ENCODE measurements at regions not wholly inside any gene's neighbourhood (a gene's known extent, or its start where the extent isn't known, plus 50 kb on each side); places are given as distances from the start of the nearest gene placed in this dataset.

DNA sequence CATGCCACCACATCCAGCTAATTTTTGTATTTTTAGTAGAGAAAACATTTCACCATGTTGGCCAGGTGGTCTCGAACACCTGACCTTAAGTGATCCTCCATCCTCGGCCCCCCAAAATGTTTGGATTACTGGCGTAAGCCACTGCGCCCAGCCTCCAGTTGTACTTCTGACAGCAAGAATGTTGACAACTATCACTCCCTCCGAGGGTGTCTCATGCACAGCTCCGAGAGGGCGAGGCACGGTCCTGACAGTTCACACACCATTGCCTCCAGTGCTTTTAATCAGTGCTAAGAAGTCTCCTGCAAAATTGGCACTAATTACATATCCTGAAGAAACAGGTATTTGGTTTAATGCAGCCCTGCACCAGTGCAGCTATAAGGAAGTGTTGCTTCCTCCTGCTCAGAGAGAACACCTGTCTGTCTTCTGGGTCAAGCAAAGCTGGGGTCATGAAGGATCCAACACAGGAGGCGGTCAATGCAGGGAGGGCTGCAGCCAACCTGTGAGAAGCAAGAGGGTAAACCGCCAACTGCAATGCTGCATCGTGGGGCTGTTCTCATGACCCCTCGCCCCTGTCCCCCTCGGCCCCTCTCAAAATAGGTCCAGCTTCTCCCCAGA lies 184.0 kb downstream of the MED10 start:
- Histone ChIP-seq H3K9me3 (no peaks in the 10 kb centered on the region), H3K27me3 (no peaks in the 10 kb centered on the region), H3K27ac (no peak overlapping the region), H3K4me3 (replicated peaks in 1 of 3) (no peak overlapping the region), H3K36me3 (no peaks in the 10 kb centered on the region), H3K4me1 (no peaks in the 10 kb centered on the region)
- TF ChIP-seq, protein P1, sequence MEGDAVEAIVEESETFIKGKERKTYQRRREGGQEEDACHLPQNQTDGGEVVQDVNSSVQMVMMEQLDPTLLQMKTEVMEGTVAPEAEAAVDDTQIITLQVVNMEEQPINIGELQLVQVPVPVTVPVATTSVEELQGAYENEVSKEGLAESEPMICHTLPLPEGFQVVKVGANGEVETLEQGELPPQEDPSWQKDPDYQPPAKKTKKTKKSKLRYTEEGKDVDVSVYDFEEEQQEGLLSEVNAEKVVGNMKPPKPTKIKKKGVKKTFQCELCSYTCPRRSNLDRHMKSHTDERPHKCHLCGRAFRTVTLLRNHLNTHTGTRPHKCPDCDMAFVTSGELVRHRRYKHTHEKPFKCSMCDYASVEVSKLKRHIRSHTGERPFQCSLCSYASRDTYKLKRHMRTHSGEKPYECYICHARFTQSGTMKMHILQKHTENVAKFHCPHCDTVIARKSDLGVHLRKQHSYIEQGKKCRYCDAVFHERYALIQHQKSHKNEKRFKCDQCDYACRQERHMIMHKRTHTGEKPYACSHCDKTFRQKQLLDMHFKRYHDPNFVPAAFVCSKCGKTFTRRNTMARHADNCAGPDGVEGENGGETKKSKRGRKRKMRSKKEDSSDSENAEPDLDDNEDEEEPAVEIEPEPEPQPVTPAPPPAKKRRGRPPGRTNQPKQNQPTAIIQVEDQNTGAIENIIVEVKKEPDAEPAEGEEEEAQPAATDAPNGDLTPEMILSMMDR (IDR thresholded peaks at IDR 0.05) = no peak
- TF ChIP-seq POLR2A (IDR thresholded peaks at IDR 0.05) = no peak
- WGBS, 2 donors = 79 to 90% methylated on average over 12 to 13 of the region's 13 CpGs
- no peak for DNase-seq
- intact Hi-C loops (cut with DNase I) = no loop called here

DNA sequence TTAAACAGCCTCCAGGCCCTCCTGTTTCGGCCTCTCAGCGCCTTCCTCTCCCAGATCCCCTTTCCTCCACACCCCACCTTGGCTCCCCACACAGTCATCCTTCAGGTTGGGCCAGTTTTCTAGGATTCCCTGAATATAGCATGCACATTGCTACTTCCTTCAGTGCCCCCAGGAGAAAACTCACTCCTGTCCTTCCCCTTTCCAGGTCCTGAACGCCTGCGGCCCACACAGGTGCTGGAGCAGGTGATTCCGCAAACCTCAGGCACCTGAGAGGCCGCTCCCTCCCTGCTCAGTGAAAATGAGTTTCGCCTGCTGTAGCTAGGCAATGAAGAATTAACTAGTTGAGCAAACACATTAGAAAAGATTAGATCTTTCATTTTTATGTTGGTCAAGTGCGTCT lies 185.0 kb downstream of the MED10 start:
- no peaks in the 10 kb centered on the region for H3K4me1 ChIP-seq
- no peaks in the 10 kb centered on the region for H3K9me3 ChIP-seq
- WGBS, 2 donors = 64 to 65% methylated on average over 8 of the region's 8 CpGs
- no peak overlapping the region for H3K4me3 ChIP-seq (replicated peaks in 1 of 3)
- TF ChIP-seq, protein P1 (IDR thresholded peaks at IDR 0.05) = no peak
- TF ChIP-seq POLR2A (IDR thresholded peaks at IDR 0.05) = no peak
- no peaks in the 10 kb centered on the region for H3K36me3 ChIP-seq
- no peaks in the 10 kb centered on the region for H3K27me3 ChIP-seq
- no peak overlapping the region for H3K27ac ChIP-seq
- no peak for DNase-seq
- intact Hi-C loops (cut with DNase I) = no loop called here

DNA sequence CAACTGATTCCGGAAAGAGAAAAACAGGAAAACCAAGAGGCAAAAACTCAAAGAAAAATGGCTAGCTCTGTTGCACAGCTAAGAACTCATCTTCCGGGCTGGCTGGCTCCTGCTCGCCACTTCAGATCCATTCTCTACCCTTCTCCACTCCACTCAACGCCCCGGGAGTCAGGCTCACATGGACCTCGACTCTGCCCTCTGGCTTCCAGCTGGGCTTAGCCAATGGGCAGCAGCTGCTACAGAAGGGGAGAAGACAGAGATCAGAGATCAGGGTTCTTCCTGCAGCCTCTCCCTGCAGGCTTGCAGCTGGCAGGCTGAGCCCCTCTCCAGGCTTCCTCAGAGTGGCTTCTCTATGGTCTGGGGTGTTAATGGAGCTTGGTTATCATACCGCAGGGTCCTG lies 187.5 kb downstream of the MED10 start:
- no peaks in the 10 kb centered on the region for H3K36me3 ChIP-seq
- intact Hi-C loops (cut with DNase I) = no loop called here
- no peaks in the 10 kb centered on the region for H3K9me3 ChIP-seq
- H3K27me3 ChIP-seq = no peaks in the 10 kb centered on the region
- 41 to 54% methylated on average over 7 of the region's 7 CpGs for WGBS, 2 donors
- no peak overlapping the region for H3K4me3 ChIP-seq (replicated peaks in 1 of 3)
- H3K27ac ChIP-seq = no peak overlapping the region
- no peak for DNase-seq
- no peaks in the 10 kb centered on the region for H3K4me1 ChIP-seq
- TF ChIP-seq, protein P1 (IDR thresholded peaks at IDR 0.05) = no peak
- TF ChIP-seq POLR2A (IDR thresholded peaks at IDR 0.05) = no peak

DNA sequence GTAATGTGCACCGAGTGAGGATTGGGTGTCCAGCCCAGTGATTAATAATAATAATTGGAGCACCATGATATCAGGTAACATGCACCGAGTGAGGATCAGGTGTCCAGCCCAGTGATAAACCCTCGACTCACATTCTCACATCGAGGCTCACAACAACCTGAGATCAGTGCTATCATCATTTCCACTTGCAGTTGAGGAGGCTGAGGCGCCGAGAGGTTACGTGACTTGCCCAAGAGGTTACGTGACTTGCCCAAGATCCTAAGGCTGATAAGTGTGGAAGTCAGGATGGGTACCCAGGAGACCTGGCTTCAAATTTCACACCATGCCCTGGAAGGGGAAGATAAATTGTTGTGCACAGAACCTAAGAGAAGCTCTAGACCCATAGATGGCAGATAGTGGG lies 189.4 kb downstream of the MED10 start:
- TF ChIP-seq, protein P1 (IDR thresholded peaks at IDR 0.05) = no peak
- no peak for TF ChIP-seq POLR2A (IDR thresholded peaks at IDR 0.05)
- no peaks in the 10 kb centered on the region for H3K4me1 ChIP-seq
- H3K27ac ChIP-seq = no peak overlapping the region
- WGBS, 2 donors = 87 to 91% methylated on average over 8 of the region's 8 CpGs
- DNase-seq = no peak
- H3K27me3 ChIP-seq = no peaks in the 10 kb centered on the region
- no peaks in the 10 kb centered on the region for H3K36me3 ChIP-seq
- H3K4me3 ChIP-seq (replicated peaks in 1 of 3) = no peak overlapping the region
- intact Hi-C loops (cut with DNase I) = no loop called here
- H3K9me3 ChIP-seq = no peaks in the 10 kb centered on the region

DNA sequence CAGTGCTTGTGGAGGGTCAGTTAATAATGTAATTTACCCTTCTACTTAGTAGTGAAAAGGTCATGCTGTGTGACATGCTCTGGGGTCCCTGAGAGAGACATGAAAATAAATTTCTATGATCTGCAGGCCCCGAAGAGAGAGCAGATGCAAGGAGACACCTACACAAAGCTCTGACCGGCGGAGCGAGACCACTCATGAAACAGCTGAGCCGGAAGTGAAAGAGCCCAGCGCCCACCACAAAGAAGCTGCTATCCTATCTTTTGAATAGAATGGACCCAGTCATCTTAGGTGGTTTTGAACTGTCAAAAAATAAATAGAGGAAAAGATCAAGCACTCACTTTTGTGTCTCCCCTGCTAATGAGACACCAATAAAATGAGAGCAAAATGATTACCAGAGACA lies 190.0 kb downstream of the MED10 start:
- H3K27me3 ChIP-seq = no peaks in the 10 kb centered on the region
- no peak overlapping the region for H3K27ac ChIP-seq
- DNase-seq = no peak
- H3K4me3 ChIP-seq (replicated peaks in 1 of 3) = no peak overlapping the region
- no peaks in the 10 kb centered on the region for H3K9me3 ChIP-seq
- H3K36me3 ChIP-seq = no peaks in the 10 kb centered on the region
- WGBS, 2 donors = 45 to 60% methylated on average over 6 of the region's 6 CpGs
- intact Hi-C loops (cut with DNase I) = no loop called here
- TF ChIP-seq, protein P1 (IDR thresholded peaks at IDR 0.05) = no peak
- no peak for TF ChIP-seq POLR2A (IDR thresholded peaks at IDR 0.05)
- H3K4me1 ChIP-seq = no peaks in the 10 kb centered on the region

Measured in thyroid gland (tissue), 4 donors.